ENCODE measurements at regions not wholly inside any gene's neighbourhood (a gene's known extent, or its start where the extent isn't known, plus 50 kb on each side); places are given as distances from the start of the nearest gene placed in this dataset.
"Not testable (repeated sequence)": the region's sequence is repeated elsewhere in the genome, so short reads cannot be mapped to it uniquely, and the experiment has no call there.

DNA sequence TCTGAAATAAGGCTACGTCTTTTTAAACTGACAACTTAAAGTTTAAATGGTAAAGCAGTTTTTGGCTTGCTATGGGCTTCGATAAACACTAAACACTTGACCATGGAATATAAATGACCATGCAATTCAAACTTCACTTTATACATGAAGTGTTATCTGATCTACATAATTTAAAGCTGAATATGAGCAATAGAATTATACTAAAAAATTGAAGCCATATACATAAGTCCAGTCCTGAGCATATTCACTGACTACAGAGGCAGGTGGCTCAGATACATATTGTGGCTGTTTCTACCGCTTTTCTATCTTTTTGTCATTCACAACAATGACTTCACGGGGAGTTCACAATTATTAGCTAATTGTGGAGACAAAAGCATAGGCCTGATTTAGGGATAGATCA, 149.6 kb upstream of the DDIT4L start:
- no peak overlapping the region for H3K4me3 Mint-ChIP-seq
- Histone ChIP-seq H3K9me3 (ENCODE audit: control insufficient read depth, low read depth, low read length) (no peaks in the 10 kb centered on the region), H4K8ac (replicated peaks; ENCODE audit: insufficient read length, low read depth, low read length) (no peak overlapping the region), H4K5ac (ENCODE audit: insufficient read length, low read depth, low read length) (no peak overlapping the region), H2BK15ac (ENCODE audit: low read depth, low read length) (no peak overlapping the region), H2AK5ac (ENCODE audit: insufficient read length, low read length) (no peak overlapping the region), H4K20me1 (ENCODE audit: control insufficient read depth, insufficient read depth, insufficient read length) (no peaks in the 10 kb centered on the region), H2BK120ac (ENCODE audit: low read depth, low read length, poor library complexity, severe bottlenecking) (no peak overlapping the region), H3K4me1 (ENCODE audit: insufficient read depth, low read length) (no peaks in the 10 kb centered on the region), H3K4ac (ENCODE audit: low read depth, low read length) (no peak overlapping the region), H3K27ac (ENCODE audit: insufficient read length, low read depth, low read length) (no peak overlapping the region), H2BK12ac (ENCODE audit: insufficient read length, low read depth, low read length) (no peak overlapping the region), H4K91ac (ENCODE audit: insufficient read length, low read depth, low read length) (no peak overlapping the region), H3K4me2 (ENCODE audit: insufficient read depth, insufficient read length, low read length) (no peak overlapping the region), H3K79me2 (ENCODE audit: insufficient read depth, low read length) (no peaks in the 10 kb centered on the region), H2BK20ac (ENCODE audit: low read depth, low read length, poor library complexity, severe bottlenecking) (no peak overlapping the region), H2BK5ac (ENCODE audit: insufficient read length, low read length) (no peak overlapping the region), H3K23ac (ENCODE audit: insufficient read length, low read depth, low read length) (no peak overlapping the region), H3K14ac (ENCODE audit: insufficient read depth, low read length) (no peak overlapping the region), H3K79me1 (ENCODE audit: insufficient read depth, low read depth, low read length, poor library complexity, severe bottlenecking) (no peaks in the 10 kb centered on the region), H3K27me3 (ENCODE audit: insufficient read depth, low read length) (no peaks in the 10 kb centered on the region), H2AFZ (ENCODE audit: low read length) (no peak overlapping the region), H3K18ac (ENCODE audit: insufficient read length, low read depth, low read length) (no peak overlapping the region), H3K9ac (ENCODE audit: extremely low read depth, insufficient read length, low read length) (no peak overlapping the region), H3K56ac (ENCODE audit: insufficient read length, low read depth, low read length) (no peak overlapping the region), H3T11ph (ENCODE audit: low read length) (no peak overlapping the region), H3K23me2 (ENCODE audit: insufficient read length, low read depth, low read length, poor library complexity, severe bottlenecking) (no peaks in the 10 kb centered on the region)
- H3K27me3 Mint-ChIP-seq (ENCODE audit: low read depth): no peaks in the 10 kb centered on the region; the same call in 1 of the 2 replicates
- peaks cover 20 to 23% of the 10 kb centered on the region in 2 experiments for H3K9me3 Mint-ChIP-seq
- no peak for DNase-seq
- no peak overlapping the region for H3K27ac Mint-ChIP-seq
- peaks cover 4 to 17% (median 9%) of the 10 kb centered on the region in 3 experiments for H3K36me3 Mint-ChIP-seq (ENCODE audit: insufficient read depth in 1 of 3, low read depth in 3 of 3)
- TF ChIP-seq, protein P1, sequence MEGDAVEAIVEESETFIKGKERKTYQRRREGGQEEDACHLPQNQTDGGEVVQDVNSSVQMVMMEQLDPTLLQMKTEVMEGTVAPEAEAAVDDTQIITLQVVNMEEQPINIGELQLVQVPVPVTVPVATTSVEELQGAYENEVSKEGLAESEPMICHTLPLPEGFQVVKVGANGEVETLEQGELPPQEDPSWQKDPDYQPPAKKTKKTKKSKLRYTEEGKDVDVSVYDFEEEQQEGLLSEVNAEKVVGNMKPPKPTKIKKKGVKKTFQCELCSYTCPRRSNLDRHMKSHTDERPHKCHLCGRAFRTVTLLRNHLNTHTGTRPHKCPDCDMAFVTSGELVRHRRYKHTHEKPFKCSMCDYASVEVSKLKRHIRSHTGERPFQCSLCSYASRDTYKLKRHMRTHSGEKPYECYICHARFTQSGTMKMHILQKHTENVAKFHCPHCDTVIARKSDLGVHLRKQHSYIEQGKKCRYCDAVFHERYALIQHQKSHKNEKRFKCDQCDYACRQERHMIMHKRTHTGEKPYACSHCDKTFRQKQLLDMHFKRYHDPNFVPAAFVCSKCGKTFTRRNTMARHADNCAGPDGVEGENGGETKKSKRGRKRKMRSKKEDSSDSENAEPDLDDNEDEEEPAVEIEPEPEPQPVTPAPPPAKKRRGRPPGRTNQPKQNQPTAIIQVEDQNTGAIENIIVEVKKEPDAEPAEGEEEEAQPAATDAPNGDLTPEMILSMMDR (conservative IDR thresholded peaks at IDR 0.05): no peak
- WGBS (ENCODE audit: extremely low coverage, insufficient read length, low lambda C conversion rate): no CpG with 5 or more reads among the region's 4 CpGs
- peaks cover 10 to 11% of the 10 kb centered on the region in 2 experiments for H3K4me1 Mint-ChIP-seq

DNA sequence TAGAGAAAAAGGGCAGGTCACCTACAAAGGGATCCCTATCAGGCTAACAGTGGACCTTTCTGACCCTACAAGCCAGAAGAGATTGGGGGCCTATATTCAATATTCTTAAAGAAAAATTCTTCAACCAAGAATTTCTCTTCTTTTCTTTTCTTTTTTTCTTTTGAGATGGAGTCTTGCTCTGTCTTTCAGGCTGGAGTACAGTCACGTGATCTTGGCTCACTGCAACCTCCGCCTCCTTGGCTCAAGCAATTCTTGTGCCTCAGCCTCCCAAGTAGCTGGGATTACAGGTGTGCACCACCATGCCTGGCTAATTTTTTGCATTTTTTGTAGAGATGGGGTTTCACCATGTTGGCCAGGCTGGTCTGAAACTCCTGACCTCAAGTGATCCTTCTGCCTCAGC, 143.2 kb upstream of the DDIT4L start:
- H2AK5ac ChIP-seq (ENCODE audit: insufficient read length, low read length); H2BK120ac ChIP-seq (ENCODE audit: low read depth, low read length, poor library complexity, severe bottlenecking); H3K4me1 Mint-ChIP-seq; H2AFZ ChIP-seq (ENCODE audit: low read length); H3K27me3 ChIP-seq (ENCODE audit: insufficient read depth, low read length); H3K4me2 ChIP-seq (ENCODE audit: insufficient read depth, insufficient read length, low read length); H3K9me3 ChIP-seq (ENCODE audit: control insufficient read depth, low read depth, low read length); H3K79me1 ChIP-seq (ENCODE audit: insufficient read depth, low read depth, low read length, poor library complexity, severe bottlenecking); H2BK15ac ChIP-seq (ENCODE audit: low read depth, low read length); H3K4me3 Mint-ChIP-seq; H3K56ac ChIP-seq (ENCODE audit: insufficient read length, low read depth, low read length); H3K23ac ChIP-seq (ENCODE audit: insufficient read length, low read depth, low read length); H4K5ac ChIP-seq (ENCODE audit: insufficient read length, low read depth, low read length); H3K27ac ChIP-seq (ENCODE audit: insufficient read length, low read depth, low read length); H3K9ac ChIP-seq (ENCODE audit: extremely low read depth, insufficient read length, low read length); H3K27me3 Mint-ChIP-seq (ENCODE audit: low read depth); H4K20me1 ChIP-seq (ENCODE audit: control insufficient read depth, insufficient read depth, insufficient read length); H3K79me2 ChIP-seq (ENCODE audit: insufficient read depth, low read length); H2BK5ac ChIP-seq (ENCODE audit: insufficient read length, low read length); H3K18ac ChIP-seq (ENCODE audit: insufficient read length, low read depth, low read length); H2BK20ac ChIP-seq (ENCODE audit: low read depth, low read length, poor library complexity, severe bottlenecking); H3K4me1 ChIP-seq (ENCODE audit: insufficient read depth, low read length); H4K91ac ChIP-seq (ENCODE audit: insufficient read length, low read depth, low read length); H3K4ac ChIP-seq (ENCODE audit: low read depth, low read length); H2BK12ac ChIP-seq (ENCODE audit: insufficient read length, low read depth, low read length); H3K14ac ChIP-seq (ENCODE audit: insufficient read depth, low read length); H3K23me2 ChIP-seq (ENCODE audit: insufficient read length, low read depth, low read length, poor library complexity, severe bottlenecking); H3K27ac Mint-ChIP-seq; DNase-seq; H3T11ph ChIP-seq (ENCODE audit: low read length); H4K8ac ChIP-seq (replicated peaks; ENCODE audit: insufficient read length, low read depth, low read length): not testable (repeated sequence)
- no CpG with 5 or more reads among the region's 2 CpGs for WGBS (ENCODE audit: extremely low coverage, insufficient read length, low lambda C conversion rate)
- Mint-ChIP-seq H3K9me3 (peaks cover 31 to 41% of the 10 kb centered on the region in 2 experiments), H3K36me3 (ENCODE audit: insufficient read depth in 1 of 3, low read depth in 3 of 3) (peaks cover 4 to 26% (median 21%) of the 10 kb centered on the region in 3 experiments)
